ENCODE measurements at regions not wholly inside any gene's neighbourhood (a gene's known extent, or its start where the extent isn't known, plus 50 kb on each side); places are given as distances from the start of the nearest gene placed in this dataset.

DNA sequence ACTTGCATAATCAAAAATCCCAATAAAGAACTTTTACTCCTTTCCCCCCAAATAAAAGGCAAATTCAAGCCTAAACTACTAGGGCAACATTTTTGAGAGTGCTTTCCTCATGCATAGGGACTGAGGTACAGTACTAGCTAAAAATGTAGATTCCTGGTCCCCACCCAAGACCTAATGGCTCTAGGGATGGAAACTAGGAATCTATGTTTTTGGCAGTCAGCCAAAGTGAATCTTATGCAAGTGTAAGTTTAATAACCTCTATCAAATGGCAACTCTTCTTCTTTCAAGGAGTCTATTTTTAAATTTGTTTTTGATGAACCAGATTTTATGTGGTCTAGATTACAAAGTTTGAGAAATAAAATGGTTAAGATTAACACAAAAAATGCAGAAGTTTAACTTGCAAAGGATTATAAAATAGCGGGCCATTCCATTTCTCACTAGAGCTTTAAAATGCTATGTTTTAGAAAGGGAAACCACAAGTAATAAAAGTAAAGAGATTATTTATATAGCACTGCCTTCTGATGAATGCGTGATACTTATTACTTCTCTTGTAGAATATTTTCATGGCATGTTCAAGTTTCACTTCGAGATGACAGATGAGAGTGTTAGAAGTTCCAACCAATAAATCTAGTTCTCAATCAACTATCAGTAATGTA, 70.4 kb upstream of the MDFIC start:
- no peak overlapping the region for H3K4me3 ChIP-seq (ENCODE audit: low read depth, poor library complexity, severe bottlenecking)
- intact Hi-C loops (cut with DNase I; ENCODE audit: low total_unique reads) = no loop called here
- DNase-seq (ENCODE audit: low spot score in 2 of 2) = no peak
- TF ChIP-seq, protein P1, sequence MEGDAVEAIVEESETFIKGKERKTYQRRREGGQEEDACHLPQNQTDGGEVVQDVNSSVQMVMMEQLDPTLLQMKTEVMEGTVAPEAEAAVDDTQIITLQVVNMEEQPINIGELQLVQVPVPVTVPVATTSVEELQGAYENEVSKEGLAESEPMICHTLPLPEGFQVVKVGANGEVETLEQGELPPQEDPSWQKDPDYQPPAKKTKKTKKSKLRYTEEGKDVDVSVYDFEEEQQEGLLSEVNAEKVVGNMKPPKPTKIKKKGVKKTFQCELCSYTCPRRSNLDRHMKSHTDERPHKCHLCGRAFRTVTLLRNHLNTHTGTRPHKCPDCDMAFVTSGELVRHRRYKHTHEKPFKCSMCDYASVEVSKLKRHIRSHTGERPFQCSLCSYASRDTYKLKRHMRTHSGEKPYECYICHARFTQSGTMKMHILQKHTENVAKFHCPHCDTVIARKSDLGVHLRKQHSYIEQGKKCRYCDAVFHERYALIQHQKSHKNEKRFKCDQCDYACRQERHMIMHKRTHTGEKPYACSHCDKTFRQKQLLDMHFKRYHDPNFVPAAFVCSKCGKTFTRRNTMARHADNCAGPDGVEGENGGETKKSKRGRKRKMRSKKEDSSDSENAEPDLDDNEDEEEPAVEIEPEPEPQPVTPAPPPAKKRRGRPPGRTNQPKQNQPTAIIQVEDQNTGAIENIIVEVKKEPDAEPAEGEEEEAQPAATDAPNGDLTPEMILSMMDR (IDR thresholded peaks at IDR 0.05) = no peak
- no peak for TF ChIP-seq POLR2A (IDR thresholded peaks at IDR 0.05)
- 52 to 58% methylated on average over 3 of the region's 3 CpGs for WGBS, 2 donors

DNA sequence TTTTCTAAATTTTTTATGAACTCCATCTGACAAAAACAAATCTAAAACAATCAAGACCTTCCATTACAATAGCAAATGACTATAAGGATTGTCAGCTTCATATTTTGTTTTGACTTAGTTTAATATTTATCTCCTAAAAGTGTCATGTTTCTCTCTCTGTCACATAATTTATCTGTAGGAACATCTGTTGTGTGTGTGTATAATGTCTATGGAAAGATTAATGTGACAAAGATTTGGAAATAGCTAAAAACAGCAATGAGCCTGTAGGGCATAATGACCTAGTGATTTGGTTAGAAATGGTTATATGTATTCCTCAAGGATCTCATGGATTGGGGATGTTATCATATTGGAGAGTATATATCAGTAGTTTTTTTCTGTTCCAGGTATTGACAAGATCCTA, 69.6 kb upstream of the MDFIC start:
- no peak for DNase-seq (ENCODE audit: low spot score in 2 of 2)
- H3K4me3 ChIP-seq (ENCODE audit: low read depth, poor library complexity, severe bottlenecking) = no peak overlapping the region
- intact Hi-C loops (cut with DNase I; ENCODE audit: low total_unique reads) = no loop called here
- TF ChIP-seq POLR2A (IDR thresholded peaks at IDR 0.05) = no peak
- TF ChIP-seq, protein P1 (IDR thresholded peaks at IDR 0.05) = no peak

DNA sequence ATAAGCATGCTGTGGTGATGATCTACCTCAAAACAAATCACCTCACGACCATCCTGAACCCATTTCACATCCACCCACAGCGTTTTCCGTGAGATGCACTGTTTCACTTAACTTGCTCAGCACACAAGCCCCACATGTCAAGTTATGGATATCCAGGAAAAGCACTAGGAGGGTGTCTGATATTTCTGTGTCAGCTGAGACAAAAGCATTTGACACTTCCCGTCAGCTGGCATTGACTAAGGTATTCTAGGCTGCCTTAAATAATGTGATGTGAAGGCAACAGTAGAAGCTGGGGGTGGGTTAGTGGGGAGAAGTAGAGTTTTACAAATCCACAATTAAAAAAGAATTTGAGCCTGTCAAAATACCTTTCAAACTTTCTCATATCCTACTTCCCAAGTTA, 68.7 kb upstream of the MDFIC start:
- no peak for DNase-seq (ENCODE audit: low spot score in 2 of 2)
- WGBS, 2 donors = 94 to 95% methylated on average over 4 of the region's 4 CpGs
- TF ChIP-seq, protein P1 (IDR thresholded peaks at IDR 0.05) = no peak
- TF ChIP-seq POLR2A (IDR thresholded peaks at IDR 0.05) = no peak
- H3K4me3 ChIP-seq (ENCODE audit: low read depth, poor library complexity, severe bottlenecking) = no peak overlapping the region
- intact Hi-C loops (cut with DNase I; ENCODE audit: low total_unique reads) = no loop called here

DNA sequence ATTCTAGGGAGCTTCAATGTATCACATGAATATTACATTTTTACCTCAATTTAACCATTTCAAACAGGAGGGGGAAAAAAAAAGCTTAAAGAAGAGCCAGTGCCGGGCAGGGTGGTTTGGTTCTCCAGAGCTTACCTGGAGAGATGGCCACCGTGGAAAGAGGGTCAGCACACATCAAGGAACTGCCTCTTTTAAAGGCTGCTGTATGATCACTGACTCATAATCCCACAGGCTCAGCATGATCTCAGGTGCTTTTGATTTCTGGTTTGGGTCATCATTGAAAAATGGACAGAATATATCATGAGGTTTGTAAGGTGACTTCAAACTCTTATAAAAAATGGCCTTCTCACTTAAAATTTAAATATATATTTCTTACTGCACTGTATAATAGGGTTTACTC, 67.5 kb upstream of the MDFIC start:
- WGBS, 2 donors = 88 to 92% methylated on average over 2 of the region's 2 CpGs
- no peak overlapping the region for H3K4me3 ChIP-seq (ENCODE audit: low read depth, poor library complexity, severe bottlenecking)
- TF ChIP-seq POLR2A (IDR thresholded peaks at IDR 0.05) = no peak
- TF ChIP-seq, protein P1 (IDR thresholded peaks at IDR 0.05) = no peak
- intact Hi-C loops (cut with DNase I; ENCODE audit: low total_unique reads) = no loop called here
- DNase-seq (ENCODE audit: low spot score in 2 of 2) = no peak

DNA sequence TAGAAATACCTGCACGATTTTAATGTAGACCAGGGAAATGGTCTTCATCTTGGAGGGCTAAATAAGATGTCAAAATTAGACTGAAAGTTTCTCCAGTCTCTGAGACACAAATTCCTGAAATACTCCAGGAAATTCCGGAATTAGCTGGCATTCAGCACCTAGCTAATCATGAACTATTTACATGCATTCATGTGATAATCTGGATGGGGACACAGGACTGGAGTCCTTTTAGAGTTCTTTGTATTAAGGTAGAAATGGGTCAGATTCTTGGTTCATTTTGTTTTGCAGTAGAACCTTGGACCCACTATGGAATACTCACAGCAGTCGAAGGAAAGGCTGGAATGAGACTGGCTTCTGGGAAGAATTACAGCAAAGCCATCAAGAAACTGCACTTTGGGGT, 65.3 kb upstream of the MDFIC start:
- no peak for TF ChIP-seq POLR2A (IDR thresholded peaks at IDR 0.05)
- TF ChIP-seq, protein P1 (IDR thresholded peaks at IDR 0.05) = no peak
- intact Hi-C loops (cut with DNase I; ENCODE audit: low total_unique reads) = no loop called here
- no peak for DNase-seq (ENCODE audit: low spot score in 2 of 2)
- WGBS, 2 donors = 64 to 70% methylated on average over 3 of the region's 3 CpGs
- H3K4me3 ChIP-seq (ENCODE audit: low read depth, poor library complexity, severe bottlenecking) = no peak overlapping the region

DNA sequence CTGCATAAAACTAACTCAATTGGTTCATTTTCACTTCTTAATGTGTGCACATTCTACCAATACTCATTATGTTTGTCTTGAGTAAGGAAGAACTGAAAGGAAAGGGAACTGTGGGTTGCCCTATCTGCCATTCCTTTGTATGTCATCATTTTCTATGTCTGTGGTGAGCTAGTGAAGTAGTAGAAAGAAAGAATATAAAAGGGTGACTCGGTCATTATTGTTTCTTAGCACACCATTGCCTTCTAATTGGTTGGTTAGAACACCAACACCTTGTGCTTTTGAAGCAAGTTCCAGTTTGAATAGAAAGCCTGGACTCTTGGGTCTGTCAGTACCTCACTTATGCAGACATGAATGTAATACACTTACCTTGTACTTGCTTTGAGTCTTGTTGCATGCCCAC, 64.3 kb upstream of the MDFIC start:
- WGBS, 2 donors = 90 to 93% methylated on average over 1 of the region's 1 CpG
- intact Hi-C loops (cut with DNase I; ENCODE audit: low total_unique reads) = no loop called here
- no peak overlapping the region for H3K4me3 ChIP-seq (ENCODE audit: low read depth, poor library complexity, severe bottlenecking)
- TF ChIP-seq POLR2A (IDR thresholded peaks at IDR 0.05) = no peak
- TF ChIP-seq, protein P1 (IDR thresholded peaks at IDR 0.05) = no peak
- DNase-seq (ENCODE audit: low spot score in 2 of 2) = no peak

Measured in lower leg skin (tissue), 4 donors.